Neural progenitor cell (in vitro differentiated cells): ENCODE measurements at regions not wholly inside any gene's neighbourhood (a gene's known extent, or its start where the extent isn't known, plus 50 kb on each side); places are given as distances from the start of the nearest gene placed in this dataset.
A peak's percentile ranks its signal among the peaks of the same experiment; 100 is the strongest.

Source experiments
- DNase-seq: peaks from one replicate; pipeline ENCODE4 v3.0.0-alpha.2; 2016; ENCODE audit warnings: low spot score
- H2AFZ ChIP-seq: fragments of 200-600 bp; sonication (generic); replicated peaks from 2 replicates; pipeline ENCODE4 v1.6.1; 2016; ENCODE audit warnings: antibody characterized with exemption
- H3F3A ChIP-seq: fragments of 200-600 bp; sonication (generic); 2 replicates; pipeline ENCODE4 v1.6.1; 2016; ENCODE audit warnings: antibody characterized with exemption, low read depth
- H3K27ac ChIP-seq: fragments of 200-600 bp; sonication (generic); 2 replicates; pipeline ENCODE4 v1.5.1; 2016; ENCODE audit warnings: mild to moderate bottlenecking
- H3K27me3 ChIP-seq: fragments of 200-600 bp; sonication (generic); 2 replicates; pipeline ENCODE4 v1.6.1; 2016; ENCODE audit warnings: mild to moderate bottlenecking, moderate library complexity
- H3K36me3 ChIP-seq: fragments of 200-600 bp; sonication (generic); 2 replicates; pipeline ENCODE4 v1.5.1; 2016
- H3K4me1 ChIP-seq: fragments of 200-600 bp; sonication (generic); 2 replicates; pipeline ENCODE4 v1.6.1; 2016; ENCODE audit warnings: mixed run types
- H3K4me2 ChIP-seq: fragments of 200-600 bp; sonication (generic); 2 replicates; pipeline ENCODE4 v1.6.1; 2016
- H3K4me3 ChIP-seq: fragments of 200-600 bp; sonication (generic); 2 replicates; pipeline ENCODE4 v1.5.1; 2016
- H3K79me2 ChIP-seq: fragments of 200-600 bp; sonication (generic); 2 replicates; pipeline ENCODE4 v1.6.1; 2016; ENCODE audit warnings: low read depth
- H3K9ac ChIP-seq: fragments of 200-600 bp; sonication (generic); 2 replicates; pipeline ENCODE4 v1.6.1; 2016
- H3K9me3 ChIP-seq: fragments of 200-600 bp; sonication (generic); 2 replicates; pipeline ENCODE4 v1.5.1; 2016; ENCODE audit warnings: low read depth
- H4K20me1 ChIP-seq: fragments of 200-600 bp; sonication (generic); 2 replicates; pipeline ENCODE4 v1.6.1; 2016; ENCODE audit warnings: low read depth
- H3K27ac Mint-ChIP-seq: 3 replicates; pipeline ENCODE4 v1.8.0; 2021; ENCODE audit warnings: mixed read lengths
- H3K27me3 Mint-ChIP-seq: 2 replicates; pipeline ENCODE4 v1.8.0; 2022; ENCODE audit warnings: low read depth, mild to moderate bottlenecking, inconsistent platforms, moderate library complexity, mixed read lengths; ENCODE audit not compliant: insufficient read depth
- H3K36me3 Mint-ChIP-seq: 3 replicates; pipeline ENCODE4 v1.8.0; 2021; ENCODE audit warnings: mixed read lengths
- H3K4me1 Mint-ChIP-seq: 3 replicates; pipeline ENCODE4 v1.8.0; 2021; ENCODE audit warnings: mixed read lengths
- H3K4me3 Mint-ChIP-seq: 3 replicates; pipeline ENCODE4 v1.8.0; 2021; ENCODE audit warnings: mild to moderate bottlenecking, moderate library complexity, mixed read lengths
- H3K9me3 Mint-ChIP-seq: 3 replicates; pipeline ENCODE4 v1.8.0; 2020; ENCODE audit warnings: mixed read lengths
- EZH2 ChIP-seq: fragments of 200-600 bp; sonication (generic); IDR thresholded peaks from 2 replicates; pipeline ENCODE4 v1.6.1; 2017; ENCODE audit warnings: antibody characterized with exemption, mild to moderate bottlenecking, moderate library complexity
- EZH2phosphoT487 ChIP-seq: fragments of 200-600 bp; sonication (generic); IDR thresholded peaks from 2 replicates; pipeline ENCODE4 v1.6.1; 2017; ENCODE audit warnings: antibody characterized with exemption
- TF ChIP-seq, protein P1 (sequence below): fragments of 200-600 bp; sonication (generic); IDR thresholded peaks from 2 replicates; pipeline ENCODE4 v1.5.1; 2017; ENCODE audit warnings: antibody characterized with exemption, mild to moderate bottlenecking

- Histone ChIP-seq H3K4me1 (no peaks in the 10 kb centered on the region), H3K36me3 (no peaks in the 10 kb centered on the region), H3K27ac (no peak overlapping the region), H3K4me3 (no peak overlapping the region), H3K27me3 (no peaks in the 10 kb centered on the region), H3K79me2 (no peaks in the 10 kb centered on the region), H2AFZ (no peak overlapping the region), H3K4me2 (no peak overlapping the region), H3K9me3 (no peaks in the 10 kb centered on the region), H3F3A (no peaks in the 10 kb centered on the region), H4K20me1 (no peaks in the 10 kb centered on the region), H3K9ac (no peak overlapping the region)
- H3K27ac Mint-ChIP-seq = no peak overlapping the region
- no peaks in the 10 kb centered on the region for H3K27me3 Mint-ChIP-seq
- H3K36me3 Mint-ChIP-seq = no peaks in the 10 kb centered on the region
- TF ChIP-seq EZH2 (no peak), EZH2phosphoT487 (no peak)
- TF ChIP-seq, protein P1, sequence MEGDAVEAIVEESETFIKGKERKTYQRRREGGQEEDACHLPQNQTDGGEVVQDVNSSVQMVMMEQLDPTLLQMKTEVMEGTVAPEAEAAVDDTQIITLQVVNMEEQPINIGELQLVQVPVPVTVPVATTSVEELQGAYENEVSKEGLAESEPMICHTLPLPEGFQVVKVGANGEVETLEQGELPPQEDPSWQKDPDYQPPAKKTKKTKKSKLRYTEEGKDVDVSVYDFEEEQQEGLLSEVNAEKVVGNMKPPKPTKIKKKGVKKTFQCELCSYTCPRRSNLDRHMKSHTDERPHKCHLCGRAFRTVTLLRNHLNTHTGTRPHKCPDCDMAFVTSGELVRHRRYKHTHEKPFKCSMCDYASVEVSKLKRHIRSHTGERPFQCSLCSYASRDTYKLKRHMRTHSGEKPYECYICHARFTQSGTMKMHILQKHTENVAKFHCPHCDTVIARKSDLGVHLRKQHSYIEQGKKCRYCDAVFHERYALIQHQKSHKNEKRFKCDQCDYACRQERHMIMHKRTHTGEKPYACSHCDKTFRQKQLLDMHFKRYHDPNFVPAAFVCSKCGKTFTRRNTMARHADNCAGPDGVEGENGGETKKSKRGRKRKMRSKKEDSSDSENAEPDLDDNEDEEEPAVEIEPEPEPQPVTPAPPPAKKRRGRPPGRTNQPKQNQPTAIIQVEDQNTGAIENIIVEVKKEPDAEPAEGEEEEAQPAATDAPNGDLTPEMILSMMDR = no peak
- H3K4me3 Mint-ChIP-seq = no peak overlapping the region
- no peak for DNase-seq
- no peaks in the 10 kb centered on the region for H3K4me1 Mint-ChIP-seq
- H3K9me3 Mint-ChIP-seq = no peaks in the 10 kb centered on the region
These were observed 110.4 kb upstream of the ARHGAP42 start for GRCh38 chr11:100576718-100577021.

GRCh38 chr11:100578831-100579311 is 108.2 kb upstream of the ARHGAP42 start:
- Histone ChIP-seq H3K27me3 (no peaks in the 10 kb centered on the region), H3K9ac (no peak overlapping the region), H3K27ac (no peak overlapping the region), H3K4me1 (no peaks in the 10 kb centered on the region), H3F3A (no peaks in the 10 kb centered on the region), H3K4me3 (no peak overlapping the region), H3K4me2 (no peak overlapping the region), H3K9me3 (no peaks in the 10 kb centered on the region), H4K20me1 (no peaks in the 10 kb centered on the region), H3K79me2 (no peaks in the 10 kb centered on the region), H2AFZ (no peak overlapping the region), H3K36me3 (no peaks in the 10 kb centered on the region)
- TF ChIP-seq EZH2phosphoT487 (no peak), EZH2 (no peak)
- TF ChIP-seq, protein P1 = no peak
- Mint-ChIP-seq H3K4me3 (no peak overlapping the region), H3K9me3 (no peaks in the 10 kb centered on the region), H3K36me3 (no peaks in the 10 kb centered on the region), H3K27me3 (no peaks in the 10 kb centered on the region), H3K4me1 (no peaks in the 10 kb centered on the region), H3K27ac (no peak overlapping the region)
- DNase-seq = no peak

- TF ChIP-seq, protein P1 = no peak
- TF ChIP-seq EZH2 = no peak
- Histone ChIP-seq H4K20me1 (no peaks in the 10 kb centered on the region), H3K9ac (no peak overlapping the region), H3K4me1 (no peaks in the 10 kb centered on the region), H3K36me3 (no peaks in the 10 kb centered on the region), H3K27me3 (no peaks in the 10 kb centered on the region), H3K27ac (no peak overlapping the region), H3K4me2 (no peak overlapping the region), H3K9me3 (no peaks in the 10 kb centered on the region), H3F3A (no peaks in the 10 kb centered on the region), H3K79me2 (no peaks in the 10 kb centered on the region), H3K4me3 (no peak overlapping the region), H2AFZ (peak overlapping the region; percentile 45)
- Mint-ChIP-seq H3K27ac (no peak overlapping the region), H3K4me3 (no peak overlapping the region), H3K27me3 (no peaks in the 10 kb centered on the region), H3K9me3 (no peaks in the 10 kb centered on the region), H3K36me3 (no peaks in the 10 kb centered on the region), H3K4me1 (no peaks in the 10 kb centered on the region)
- no peak for DNase-seq
These were observed 105.8 kb upstream of the ARHGAP42 start for GRCh38 chr11:100581318-100581717.
